ENCODE measurements at regions not wholly inside any gene's neighbourhood (a gene's known extent, or its start where the extent isn't known, plus 50 kb on each side); places are given as distances from the start of the nearest gene placed in this dataset.
"Not testable (repeated sequence)": the region's sequence is repeated elsewhere in the genome, so short reads cannot be mapped to it uniquely, and the experiment has no call there.

GRCh38 chr1:181985936-181986906, 75.3 kb downstream of the ZNF648 start:
- no peaks in the 10 kb centered on the region for H3K9me3 ChIP-seq (replicated peaks; ENCODE audit: control insufficient read depth, low read depth, low read length)
- H3K27me3 ChIP-seq (ENCODE audit: control insufficient read depth, insufficient read depth, low read length) = no peaks in the 10 kb centered on the region
- H3K36me3 ChIP-seq (ENCODE audit: control insufficient read depth, insufficient read depth, low read length) = no peaks in the 10 kb centered on the region
- no peak overlapping the region for H3K27ac ChIP-seq (ENCODE audit: low read length)
- H3K4me1 ChIP-seq (ENCODE audit: control insufficient read depth, insufficient read depth, low read length) = no peaks in the 10 kb centered on the region
- H3K4me3 ChIP-seq (ENCODE audit: low read length) = no peak overlapping the region
- no peak for DNase-seq
- 28% methylated on average over 2 of the region's 6 CpGs for WGBS (ENCODE audit: insufficient coverage)

DNA sequence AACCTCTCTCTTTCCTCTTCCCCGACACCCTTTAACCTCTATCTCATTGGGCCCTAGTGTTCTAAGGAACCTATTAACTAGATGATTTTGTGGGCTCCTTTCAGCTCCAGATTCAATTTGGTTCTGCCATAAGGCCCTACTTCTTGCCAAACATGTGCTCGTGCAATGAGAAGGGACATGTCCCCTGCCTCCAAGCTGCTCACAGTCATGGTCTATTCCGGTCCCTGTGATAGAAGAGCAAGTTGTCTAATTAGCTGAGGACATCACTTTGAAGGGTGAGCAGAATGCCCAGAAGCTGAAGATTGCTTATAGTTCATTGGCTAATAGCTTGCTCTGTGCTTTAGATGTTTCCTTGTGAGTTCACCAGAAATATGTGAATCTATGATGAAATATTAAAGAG, 76.2 kb downstream of the ZNF648 start:
- H3K36me3 ChIP-seq (ENCODE audit: control insufficient read depth, insufficient read depth, low read length) = no peaks in the 10 kb centered on the region
- no peak overlapping the region for H3K4me3 ChIP-seq (ENCODE audit: low read length)
- 100% methylated on average over 1 of the region's 3 CpGs for WGBS (ENCODE audit: insufficient coverage)

DNA sequence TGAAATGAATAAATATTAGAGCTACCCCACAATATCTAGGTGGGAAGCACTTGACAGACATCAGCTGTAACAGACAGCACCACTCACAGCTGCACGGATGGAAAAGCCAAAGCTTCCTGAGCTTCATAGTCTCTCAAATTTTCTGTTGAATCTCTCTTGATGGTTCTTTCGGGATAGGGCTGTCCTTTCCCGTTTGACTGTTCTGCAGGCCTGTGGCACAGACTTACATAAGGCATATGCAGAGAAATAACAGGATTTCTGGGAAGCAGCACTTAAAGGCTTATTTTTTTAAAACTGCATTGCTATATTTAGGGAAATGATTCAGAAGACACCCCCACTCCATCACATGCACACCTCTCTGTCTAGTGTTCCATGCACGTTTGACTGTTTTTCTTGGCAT, 77.5 kb downstream of the ZNF648 start:
- WGBS (ENCODE audit: insufficient coverage) = no CpG with 5 or more reads among the region's 4 CpGs
- Histone ChIP-seq H3K9me3 (replicated peaks; ENCODE audit: control insufficient read depth, low read depth, low read length) (no peaks in the 10 kb centered on the region), H3K27ac (ENCODE audit: low read length) (no peak overlapping the region), H3K4me1 (ENCODE audit: control insufficient read depth, insufficient read depth, low read length) (no peaks in the 10 kb centered on the region), H3K36me3 (ENCODE audit: control insufficient read depth, insufficient read depth, low read length) (no peaks in the 10 kb centered on the region), H3K4me3 (ENCODE audit: low read length) (no peak overlapping the region), H3K27me3 (ENCODE audit: control insufficient read depth, insufficient read depth, low read length) (no peaks in the 10 kb centered on the region)
- no peak for DNase-seq

More for the DNA sequence above, 76.2 kb downstream of the ZNF648 start:
- H3K4me1 ChIP-seq (ENCODE audit: control insufficient read depth, insufficient read depth, low read length) = no peaks in the 10 kb centered on the region
- DNase-seq = no peak
- no peaks in the 10 kb centered on the region for H3K9me3 ChIP-seq (replicated peaks; ENCODE audit: control insufficient read depth, low read depth, low read length)
- no peaks in the 10 kb centered on the region for H3K27me3 ChIP-seq (ENCODE audit: control insufficient read depth, insufficient read depth, low read length)
- no peak overlapping the region for H3K27ac ChIP-seq (ENCODE audit: low read length)

GRCh38 chr1:181981821-181982220, 79.7 kb downstream of the ZNF648 start:
- H3K36me3 ChIP-seq (ENCODE audit: control insufficient read depth, insufficient read depth, low read length) = no peaks in the 10 kb centered on the region
- 91% methylated on average over 2 of the region's 4 CpGs for WGBS (ENCODE audit: insufficient coverage)
- no peaks in the 10 kb centered on the region for H3K4me1 ChIP-seq (ENCODE audit: control insufficient read depth, insufficient read depth, low read length)
- H3K27me3 ChIP-seq (ENCODE audit: control insufficient read depth, insufficient read depth, low read length) = no peaks in the 10 kb centered on the region
- no peaks in the 10 kb centered on the region for H3K9me3 ChIP-seq (replicated peaks; ENCODE audit: control insufficient read depth, low read depth, low read length)
- no peak overlapping the region for H3K4me3 ChIP-seq (ENCODE audit: low read length)
- H3K27ac ChIP-seq (ENCODE audit: low read length) = no peak overlapping the region
- DNase-seq = no peak

GRCh38 chr1:181972256-181972655, 89.3 kb downstream of the ZNF648 start:
- Histone ChIP-seq H3K4me1 (ENCODE audit: control insufficient read depth, insufficient read depth, low read length) (no peaks in the 10 kb centered on the region), H3K36me3 (ENCODE audit: control insufficient read depth, insufficient read depth, low read length) (no peaks in the 10 kb centered on the region), H3K27me3 (ENCODE audit: control insufficient read depth, insufficient read depth, low read length) (no peaks in the 10 kb centered on the region), H3K4me3 (ENCODE audit: low read length) (no peak overlapping the region), H3K9me3 (replicated peaks; ENCODE audit: control insufficient read depth, low read depth, low read length) (peaks cover 2% of the 10 kb centered on the region), H3K27ac (ENCODE audit: low read length) (no peak overlapping the region)
- DNase-seq = no peak
- no CpG with 5 or more reads among the region's 1 CpG for WGBS (ENCODE audit: insufficient coverage)

- no peak for DNase-seq
- Histone ChIP-seq H3K4me3 (ENCODE audit: low read length) (no peak overlapping the region), H3K27ac (ENCODE audit: low read length) (no peak overlapping the region), H3K4me1 (ENCODE audit: control insufficient read depth, insufficient read depth, low read length) (no peaks in the 10 kb centered on the region), H3K9me3 (replicated peaks; ENCODE audit: control insufficient read depth, low read depth, low read length) (peaks cover 2% of the 10 kb centered on the region), H3K27me3 (ENCODE audit: control insufficient read depth, insufficient read depth, low read length) (no peaks in the 10 kb centered on the region), H3K36me3 (ENCODE audit: control insufficient read depth, insufficient read depth, low read length) (no peaks in the 10 kb centered on the region)
These were observed 90.1 kb downstream of the ZNF648 start for GRCh38 chr1:181971424-181971823.

DNA sequence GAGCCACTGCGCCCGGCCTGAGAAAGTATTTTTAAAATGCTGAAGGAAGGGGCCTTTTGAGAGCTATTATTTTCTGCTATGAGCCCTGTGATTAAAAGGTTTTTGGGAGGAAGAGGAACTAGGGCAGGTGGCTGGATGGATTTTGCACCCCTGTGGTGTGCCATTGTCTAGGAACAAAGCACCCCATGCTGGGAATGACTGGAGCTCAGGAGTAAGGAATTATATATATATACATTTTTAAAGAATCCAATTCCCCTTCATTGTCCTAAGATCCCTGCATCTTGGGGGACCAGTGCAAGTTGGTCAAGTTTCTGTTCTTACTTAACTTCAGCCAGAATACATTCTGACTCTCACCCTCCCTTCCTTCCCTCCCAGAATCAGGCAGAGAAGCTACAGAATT, 91.6 kb downstream of the ZNF648 start:
- no peak overlapping the region for H3K4me3 ChIP-seq (ENCODE audit: low read length)
- no peaks in the 10 kb centered on the region for H3K36me3 ChIP-seq (ENCODE audit: control insufficient read depth, insufficient read depth, low read length)
- no peak for DNase-seq
- no peaks in the 10 kb centered on the region for H3K4me1 ChIP-seq (ENCODE audit: control insufficient read depth, insufficient read depth, low read length)
- no peaks in the 10 kb centered on the region for H3K27me3 ChIP-seq (ENCODE audit: control insufficient read depth, insufficient read depth, low read length)
- H3K27ac ChIP-seq (ENCODE audit: low read length) = no peak overlapping the region
- WGBS (ENCODE audit: insufficient coverage) = 64% methylated on average over 2 of the region's 2 CpGs
- peaks cover 2% of the 10 kb centered on the region for H3K9me3 ChIP-seq (replicated peaks; ENCODE audit: control insufficient read depth, low read depth, low read length)

GRCh38 chr1:181954696-181955095, 106.8 kb downstream of the ZNF648 start:
- H3K4me3 ChIP-seq (ENCODE audit: low read length); H3K27ac ChIP-seq (ENCODE audit: low read length); DNase-seq; H3K27me3 ChIP-seq (ENCODE audit: control insufficient read depth, insufficient read depth, low read length); H3K36me3 ChIP-seq (ENCODE audit: control insufficient read depth, insufficient read depth, low read length); H3K4me1 ChIP-seq (ENCODE audit: control insufficient read depth, insufficient read depth, low read length); H3K9me3 ChIP-seq (replicated peaks; ENCODE audit: control insufficient read depth, low read depth, low read length): not testable (repeated sequence)
- 94% methylated on average over 3 of the region's 11 CpGs for WGBS (ENCODE audit: insufficient coverage)

GRCh38 chr1:181954178-181954577, 107.3 kb downstream of the ZNF648 start:
- not testable (repeated sequence) for H3K4me3 ChIP-seq (ENCODE audit: low read length); H3K27me3 ChIP-seq (ENCODE audit: control insufficient read depth, insufficient read depth, low read length); H3K4me1 ChIP-seq (ENCODE audit: control insufficient read depth, insufficient read depth, low read length); H3K27ac ChIP-seq (ENCODE audit: low read length); H3K9me3 ChIP-seq (replicated peaks; ENCODE audit: control insufficient read depth, low read depth, low read length); H3K36me3 ChIP-seq (ENCODE audit: control insufficient read depth, insufficient read depth, low read length); DNase-seq
- WGBS (ENCODE audit: insufficient coverage) = no CpG with 5 or more reads among the region's 7 CpGs

- no peaks in the 10 kb centered on the region for H3K4me1 ChIP-seq (ENCODE audit: control insufficient read depth, insufficient read depth, low read length)
- WGBS (ENCODE audit: insufficient coverage) = no CpG with 5 or more reads among the region's 3 CpGs
- DNase-seq = no peak
These were observed 107.9 kb downstream of the ZNF648 start for GRCh38 chr1:181953596-181953995.

More at GRCh38 chr1:181953596-181953995, 107.9 kb downstream of the ZNF648 start:
- no peaks in the 10 kb centered on the region for H3K27me3 ChIP-seq (ENCODE audit: control insufficient read depth, insufficient read depth, low read length)
- H3K4me3 ChIP-seq (ENCODE audit: low read length) = no peak overlapping the region
- peaks cover 2% of the 10 kb centered on the region for H3K9me3 ChIP-seq (replicated peaks; ENCODE audit: control insufficient read depth, low read depth, low read length)
- H3K27ac ChIP-seq (ENCODE audit: low read length) = no peak overlapping the region
- H3K36me3 ChIP-seq (ENCODE audit: control insufficient read depth, insufficient read depth, low read length) = no peaks in the 10 kb centered on the region
